ENCODE measurements at regions not wholly inside any gene's neighbourhood (a gene's known extent, or its start where the extent isn't known, plus 50 kb on each side); places are given as distances from the start of the nearest gene placed in this dataset.
"Not testable (repeated sequence)": the region's sequence is repeated elsewhere in the genome, so short reads cannot be mapped to it uniquely, and the experiment has no call there.

DNA sequence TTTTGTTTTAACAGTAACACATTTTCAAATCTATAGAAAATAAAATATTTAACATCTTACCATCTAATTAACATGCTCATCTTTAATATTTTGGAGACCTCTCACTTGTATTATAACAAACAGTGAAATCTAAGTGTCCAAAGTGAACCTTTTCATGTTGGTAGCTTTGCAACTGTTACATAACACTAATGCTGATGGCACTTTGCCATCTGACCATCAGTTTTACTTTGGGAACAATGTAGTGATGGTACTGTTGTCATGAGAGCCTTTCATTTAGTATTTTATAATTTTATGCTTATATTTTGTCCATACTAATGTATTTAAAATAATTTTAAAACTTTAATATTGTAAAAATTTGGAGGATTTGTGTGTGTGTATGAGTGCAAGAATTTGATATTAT, 1017.0 kb upstream of the KCND2 start:
- no peak for DNase-seq (ENCODE audit: insufficient read length)
- no peak for TF ChIP-seq POLR2AphosphoS5 (IDR thresholded peaks at IDR 0.05; ENCODE audit: low read depth, low read length)
- FAIRE-seq, result no peak

DNA sequence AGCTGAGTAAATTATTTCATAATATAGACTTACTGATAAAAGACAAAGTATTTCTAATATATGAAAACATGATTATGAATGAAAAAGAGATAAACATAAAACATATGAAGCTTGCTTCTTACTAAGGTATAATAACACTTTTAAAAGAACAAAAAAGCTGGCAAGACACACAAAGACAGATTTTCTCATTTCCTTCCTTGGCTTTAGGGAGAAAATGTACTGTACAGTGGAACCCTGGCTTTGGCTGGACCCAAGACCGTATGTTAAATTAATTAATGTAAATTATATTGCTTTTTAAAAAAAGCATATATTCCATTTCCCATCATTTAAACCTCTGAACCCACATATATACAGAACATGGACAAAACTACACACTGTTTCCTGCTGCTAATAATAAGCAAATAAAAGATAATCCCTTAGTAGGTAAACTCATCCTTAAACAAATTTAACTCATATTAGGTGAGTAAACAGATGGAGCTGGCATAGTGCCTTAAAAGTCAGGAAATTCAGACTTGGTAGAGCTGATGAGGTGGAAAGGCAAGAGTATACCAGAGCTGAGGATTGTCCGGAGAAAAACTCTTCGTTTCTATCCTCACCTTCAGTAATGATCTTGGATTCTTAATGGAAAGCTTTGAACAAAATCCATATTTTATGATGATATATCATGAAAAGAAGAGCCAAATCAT, 1016.4 kb upstream of the KCND2 start:
- DNase-seq (ENCODE audit: insufficient read length), result no peak
- FAIRE-seq, result no peak
- TF ChIP-seq TAF1 (IDR thresholded peaks at IDR 0.05; ENCODE audit: borderline replicate concordance, low read depth, low read length), result no peak
- TF ChIP-seq POLR2A (IDR thresholded peaks at IDR 0.05; ENCODE audit: low read depth, low read length), result no peak
- TF ChIP-seq POLR2AphosphoS5 (IDR thresholded peaks at IDR 0.05; ENCODE audit: low read depth, low read length), result no peak

DNA sequence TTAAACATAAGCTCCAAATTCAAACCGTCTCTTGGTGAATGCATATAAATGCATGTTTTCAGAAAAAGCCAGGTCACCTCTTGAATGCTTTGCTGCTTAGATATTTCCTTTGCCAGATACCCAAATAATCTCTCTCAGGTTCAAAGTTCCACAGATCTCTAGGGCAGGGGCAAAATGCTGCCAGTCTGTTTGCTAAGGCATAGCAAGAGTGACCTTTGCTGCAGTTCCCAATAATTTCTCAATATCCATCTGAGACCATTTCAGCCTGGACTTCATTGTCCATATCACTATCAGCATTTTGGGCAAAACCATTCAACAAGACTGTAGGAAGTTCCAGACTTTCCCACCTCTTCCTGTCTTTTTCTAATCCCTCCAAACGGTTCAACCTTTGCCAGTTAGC, 1006.2 kb upstream of the KCND2 start:
- not testable (repeated sequence) for DNase-seq (ENCODE audit: insufficient read length); FAIRE-seq

DNA sequence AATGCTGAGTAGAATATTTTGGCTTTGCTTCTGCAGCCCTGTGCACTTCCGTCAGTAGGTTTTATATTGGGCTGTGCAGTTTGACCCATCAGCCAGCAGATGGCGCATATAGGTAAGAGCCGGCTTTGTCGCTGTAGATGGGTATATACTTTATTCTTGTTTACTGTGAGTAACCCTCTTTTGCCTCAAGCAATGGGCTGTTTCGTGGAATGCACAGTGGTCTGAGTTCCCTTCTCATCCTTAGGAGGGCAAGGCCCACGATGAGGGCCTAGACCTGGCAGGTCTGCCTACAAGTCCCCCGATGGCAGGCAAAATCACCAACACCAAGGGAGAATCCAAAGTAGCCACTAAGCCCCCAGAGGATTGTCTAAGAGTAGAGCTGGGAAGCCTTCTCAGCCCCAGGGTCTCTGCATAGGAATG, 1002.9 kb upstream of the KCND2 start:
- FAIRE-seq (peak; percentile 94), DNase-seq (ENCODE audit: insufficient read length) (no peak)

DNA sequence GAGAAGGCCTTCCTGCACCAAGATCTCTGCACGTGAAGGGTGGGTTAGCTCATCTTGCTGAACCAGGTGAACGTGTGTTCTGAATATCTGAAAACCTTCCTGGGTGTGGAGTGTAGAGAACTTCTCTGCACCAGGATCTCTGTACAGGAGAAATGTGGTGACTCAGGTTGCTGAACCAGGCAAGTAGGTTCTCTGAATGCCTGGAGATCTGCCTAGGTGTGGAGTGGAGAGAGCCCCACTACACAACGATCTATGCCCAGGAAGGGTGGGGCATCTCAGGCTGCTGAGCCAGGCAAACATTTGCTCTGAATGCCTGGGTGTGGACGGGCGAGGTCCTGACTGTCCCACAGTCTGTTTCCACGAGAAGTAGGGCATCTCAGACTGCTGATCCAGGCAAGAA, 1002.3 kb upstream of the KCND2 start:
- TF ChIP-seq POLR2AphosphoS5 (IDR thresholded peaks at IDR 0.05; ENCODE audit: low read depth, low read length) (no peak), TAF1 (IDR thresholded peaks at IDR 0.05; ENCODE audit: borderline replicate concordance, low read depth, low read length) (no peak), POLR2A (IDR thresholded peaks at IDR 0.05; ENCODE audit: low read depth, low read length) (no peak)
- no peak for DNase-seq (ENCODE audit: insufficient read length)
- FAIRE-seq, result no peak

More for the DNA sequence above, 1002.9 kb upstream of the KCND2 start:
- TF ChIP-seq TAF1 (IDR thresholded peaks at IDR 0.05; ENCODE audit: borderline replicate concordance, low read depth, low read length) (no peak), POLR2AphosphoS5 (IDR thresholded peaks at IDR 0.05; ENCODE audit: low read depth, low read length) (no peak), POLR2A (IDR thresholded peaks at IDR 0.05; ENCODE audit: low read depth, low read length) (no peak)

DNA sequence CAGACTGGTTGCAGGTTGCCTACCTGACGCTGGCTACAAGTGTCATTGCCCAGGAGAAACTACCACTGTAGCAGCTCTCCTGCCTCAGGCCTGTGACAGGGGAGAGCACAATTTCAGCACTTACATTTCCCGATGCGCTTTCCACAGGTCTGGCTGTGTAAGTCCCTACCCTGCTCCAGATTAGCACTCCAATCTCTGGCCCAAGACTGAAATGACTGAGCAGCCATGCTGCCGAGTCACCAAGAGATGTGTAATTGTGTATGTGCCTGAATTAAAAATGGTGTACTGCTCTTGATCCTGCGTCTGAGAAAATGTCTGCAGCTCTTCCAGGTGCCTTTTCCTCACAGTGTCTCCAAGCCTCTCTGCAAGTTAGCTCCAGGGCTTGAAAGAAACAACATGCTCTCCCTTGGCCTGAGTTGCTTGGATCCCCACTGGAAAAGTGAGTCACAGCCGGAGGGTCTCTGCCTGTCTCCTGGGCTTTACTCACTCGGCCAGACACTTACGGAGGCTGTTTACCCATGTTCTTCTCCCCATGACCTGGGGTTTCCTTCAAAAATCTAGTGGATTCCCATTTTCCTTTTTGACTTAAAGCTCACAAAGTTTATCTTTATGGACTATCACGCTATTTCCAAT, 1001.7 kb upstream of the KCND2 start:
- TF ChIP-seq POLR2A (IDR thresholded peaks at IDR 0.05; ENCODE audit: low read depth, low read length) (no peak), TAF1 (IDR thresholded peaks at IDR 0.05; ENCODE audit: borderline replicate concordance, low read depth, low read length) (no peak), POLR2AphosphoS5 (IDR thresholded peaks at IDR 0.05; ENCODE audit: low read depth, low read length) (no peak)
- DNase-seq (ENCODE audit: insufficient read length) (no peak), FAIRE-seq (no peak)

DNA sequence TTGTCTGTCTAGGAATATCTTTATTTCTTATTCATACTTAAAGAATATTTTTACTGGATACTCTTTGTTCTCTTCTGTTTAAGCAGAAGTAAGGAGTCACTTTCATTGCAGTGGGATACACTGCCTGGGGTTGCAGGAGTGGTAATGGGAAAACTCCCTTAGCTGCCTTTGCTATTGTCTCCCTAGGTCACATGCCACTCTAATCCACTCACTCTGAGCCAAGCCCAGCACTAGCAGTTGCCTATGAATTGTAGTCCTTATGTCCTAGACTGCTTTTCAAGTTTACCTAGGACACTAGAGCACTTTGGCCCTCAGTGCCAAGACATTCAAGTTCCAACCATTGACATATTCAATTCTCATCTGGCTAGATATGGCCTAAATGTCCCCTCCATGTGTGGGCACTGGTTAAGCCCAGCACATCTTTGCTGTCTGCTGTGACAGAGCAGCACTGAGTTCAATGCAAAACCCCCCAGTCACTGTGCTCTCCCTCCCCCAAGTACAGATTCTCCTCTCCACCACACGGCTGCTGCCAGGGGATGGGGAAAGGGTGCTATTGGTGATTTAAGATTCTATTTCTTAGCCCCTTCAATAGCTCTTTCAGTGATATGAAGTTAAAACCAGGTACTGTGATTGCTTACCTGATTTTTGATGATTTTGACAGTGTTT, 991.7 kb upstream of the KCND2 start:
- DNase-seq (ENCODE audit: insufficient read length) (no peak), FAIRE-seq (no peak)
- TF ChIP-seq POLR2AphosphoS5 (IDR thresholded peaks at IDR 0.05; ENCODE audit: low read depth, low read length) (no peak), TAF1 (IDR thresholded peaks at IDR 0.05; ENCODE audit: borderline replicate concordance, low read depth, low read length) (no peak), POLR2A (IDR thresholded peaks at IDR 0.05; ENCODE audit: low read depth, low read length) (no peak)

DNA sequence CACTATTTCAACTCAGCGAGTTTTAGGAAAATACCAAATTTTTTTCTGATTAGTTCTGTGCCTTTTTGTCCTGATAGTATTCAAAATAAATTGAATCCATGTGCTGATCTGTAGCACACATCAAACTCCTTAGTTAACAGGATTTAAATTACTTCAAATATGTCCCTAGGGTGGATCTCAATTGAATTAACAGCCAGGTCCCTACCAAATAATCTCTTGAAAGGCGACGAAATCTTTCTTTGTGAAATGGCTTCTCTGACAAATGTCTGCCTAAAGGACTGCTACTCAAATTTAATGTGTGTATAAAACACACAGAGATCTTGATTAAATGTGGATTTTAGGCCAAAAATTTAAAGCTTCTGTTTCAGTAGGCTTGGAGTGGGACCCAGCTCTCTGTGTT, 989.6 kb upstream of the KCND2 start:
- DNase-seq (ENCODE audit: insufficient read length), result no peak
- no peak for FAIRE-seq

DNA sequence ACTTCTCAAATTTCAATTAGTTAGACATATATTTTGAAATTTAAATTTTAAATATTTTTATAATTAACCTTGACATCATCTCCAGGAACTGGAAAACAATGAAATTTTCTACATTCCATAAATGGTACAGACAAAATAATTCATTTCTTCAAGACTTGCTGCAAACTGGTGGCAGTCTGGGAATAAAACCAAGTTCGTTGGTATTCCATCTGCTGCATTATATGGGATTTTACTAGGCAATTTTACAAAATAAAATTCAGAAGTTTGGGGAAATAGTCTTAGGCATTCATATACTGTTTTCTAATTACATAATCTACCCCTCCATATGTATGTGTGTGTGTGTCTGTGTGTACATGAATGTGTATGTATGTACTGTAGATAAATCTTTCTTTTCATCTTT, 984.6 kb upstream of the KCND2 start:
- DNase-seq (ENCODE audit: insufficient read length), result no peak
- TF ChIP-seq TAF1 (IDR thresholded peaks at IDR 0.05; ENCODE audit: borderline replicate concordance, low read depth, low read length) (no peak), POLR2A (IDR thresholded peaks at IDR 0.05; ENCODE audit: low read depth, low read length) (no peak), POLR2AphosphoS5 (IDR thresholded peaks at IDR 0.05; ENCODE audit: low read depth, low read length) (no peak)
- FAIRE-seq, result no peak

More for the DNA sequence above, 989.6 kb upstream of the KCND2 start:
- TF ChIP-seq TAF1 (IDR thresholded peaks at IDR 0.05; ENCODE audit: borderline replicate concordance, low read depth, low read length) (no peak), POLR2A (IDR thresholded peaks at IDR 0.05; ENCODE audit: low read depth, low read length) (no peak), POLR2AphosphoS5 (IDR thresholded peaks at IDR 0.05; ENCODE audit: low read depth, low read length) (no peak)

DNA sequence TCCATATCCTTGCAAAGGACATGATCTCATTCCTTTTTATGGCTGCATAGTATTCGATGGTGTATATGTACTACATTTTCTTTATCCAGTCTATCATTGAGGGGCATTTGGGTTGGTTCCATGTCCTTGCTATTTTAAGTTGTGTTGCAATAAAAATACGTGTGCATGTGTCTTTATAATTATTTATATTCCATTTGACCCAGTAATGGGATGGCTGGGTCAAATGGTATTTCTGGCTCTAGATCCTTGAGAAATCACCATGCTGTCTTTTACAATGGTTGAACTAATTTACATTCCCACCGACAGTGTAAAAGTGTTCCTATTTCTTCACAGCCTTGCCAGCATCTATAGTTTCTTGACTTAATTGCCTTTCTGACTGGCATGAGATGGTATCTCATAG, 972.6 kb upstream of the KCND2 start:
- not testable (repeated sequence) for FAIRE-seq; DNase-seq (ENCODE audit: insufficient read length)

DNA sequence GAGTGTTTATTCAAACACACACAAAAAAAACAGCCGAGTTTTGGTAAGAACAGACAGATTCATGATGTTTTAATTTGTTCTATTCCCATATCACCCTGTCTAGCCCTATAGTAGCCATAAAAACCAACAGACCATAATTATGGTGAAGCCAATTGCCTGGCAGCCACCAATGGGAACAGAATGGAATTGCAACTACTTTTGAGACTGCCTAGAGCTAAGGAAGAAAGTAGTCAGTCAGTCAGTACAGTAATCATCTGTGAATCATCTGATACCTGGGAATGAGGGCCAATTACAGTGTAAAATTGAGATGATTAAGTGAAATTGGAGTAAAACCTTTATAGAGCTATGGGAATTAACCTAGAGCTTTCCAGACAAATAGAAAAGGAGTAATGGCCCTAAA, 952.7 kb upstream of the KCND2 start:
- no peak for FAIRE-seq
- no peak for TF ChIP-seq TAF1 (IDR thresholded peaks at IDR 0.05; ENCODE audit: borderline replicate concordance, low read depth, low read length)
- no peak for DNase-seq (ENCODE audit: insufficient read length)

DNA sequence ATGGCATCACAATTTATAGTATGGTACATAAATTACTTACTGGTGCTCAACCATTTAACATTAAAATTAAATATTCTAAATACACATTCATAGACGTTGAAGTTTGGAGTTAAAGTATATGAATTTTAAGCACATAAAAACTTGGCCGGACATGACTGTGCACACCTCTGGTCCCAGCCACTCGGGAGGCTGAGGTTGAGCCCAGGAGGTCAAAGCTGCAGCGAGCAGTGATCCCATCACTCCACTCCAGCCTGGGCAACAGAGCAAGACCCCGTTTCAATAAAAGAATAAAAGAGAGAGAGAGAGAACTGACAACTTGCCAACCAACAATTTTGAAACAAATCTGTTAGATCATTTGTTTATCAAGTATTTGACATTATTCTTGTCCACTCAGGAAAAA, 943.3 kb upstream of the KCND2 start:
- DNase-seq (ENCODE audit: insufficient read length), result no peak
- no peak for TF ChIP-seq POLR2AphosphoS5 (IDR thresholded peaks at IDR 0.05; ENCODE audit: low read depth, low read length)
- TF ChIP-seq TAF1 (IDR thresholded peaks at IDR 0.05; ENCODE audit: borderline replicate concordance, low read depth, low read length), result no peak
- TF ChIP-seq POLR2A (IDR thresholded peaks at IDR 0.05; ENCODE audit: low read depth, low read length), result no peak
- no peak for FAIRE-seq

All from GM12892 (cell line).